Upper lobe of right lung (tissue), 1 donor: ENCODE measurements at regions not wholly inside any gene's neighbourhood (a gene's known extent, or its start where the extent isn't known, plus 50 kb on each side); places are given as distances from the start of the nearest gene placed in this dataset.
A peak's percentile ranks its signal among the peaks of the same experiment; 100 is the strongest.
"Not testable (repeated sequence)": the region's sequence is repeated elsewhere in the genome, so short reads cannot be mapped to it uniquely, and the experiment has no call there.

Source experiments
- ATAC-seq: fragments of 200-7000 bp; cut with Tn5 transposase; one replicate; pipeline ENCODE4 v1.9.1; 2020; ENCODE audit warnings: mild to moderate bottlenecking, moderate library complexity
- DNase-seq: peaks from one replicate; pipeline ENCODE4 v3.0.0-alpha.2; 2020
- H3K27ac ChIP-seq: fragments of 200-600 bp; one replicate; pipeline ENCODE4 v1.8.0; 2022
- H3K27me3 ChIP-seq: fragments of 200-600 bp; one replicate; pipeline ENCODE4 v1.8.0; 2022; ENCODE audit warnings: mild to moderate bottlenecking
- H3K36me3 ChIP-seq: fragments of 200-600 bp; one replicate; pipeline ENCODE4 v1.8.0; 2022
- H3K4me1 ChIP-seq: fragments of 200-600 bp; one replicate; pipeline ENCODE4 v1.8.0; 2022
- H3K4me3 ChIP-seq: fragments of 200-600 bp; one replicate; pipeline ENCODE4 v1.8.0; 2022; ENCODE audit warnings: mild to moderate bottlenecking
- H3K9me3 ChIP-seq: fragments of 200-600 bp; one replicate; pipeline ENCODE4 v1.8.0; 2022
- intact Hi-C: fragments of 100-400 bp; cut with DNase I; formaldehyde crosslinking; loops from one replicate; pipeline ENCODE4 v1.11.0; 2022
- TF ChIP-seq, protein P1 (sequence below): fragments of 200-600 bp; IDR thresholded peaks from one replicate; pipeline ENCODE4 v1.8.0; 2022; ENCODE audit warnings: antibody characterized with exemption
- donor health status: DM: no; HTN: yes; CAD: no; lungs with severe emphysema.

DNA sequence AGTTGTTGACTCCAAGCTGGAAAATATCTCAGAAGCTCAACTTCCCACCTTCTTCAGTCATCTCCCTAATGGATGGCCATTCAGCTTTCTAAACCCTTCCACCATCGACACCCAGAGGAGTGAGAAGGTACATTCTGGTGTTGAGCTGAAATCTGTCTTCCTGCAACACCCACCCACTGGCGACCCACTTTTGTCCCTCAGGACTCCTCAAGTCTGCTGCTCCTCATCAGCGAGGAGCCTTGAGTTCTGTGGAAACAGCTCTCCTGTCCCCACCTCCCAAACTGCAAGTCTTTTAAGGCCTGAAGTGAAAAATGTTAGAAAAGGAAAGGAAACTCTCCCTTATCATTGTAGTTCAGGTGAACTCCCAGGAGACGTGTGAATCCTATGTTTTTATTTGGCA lies 111.5 kb upstream of the HAND1 start:
- ATAC-seq: no peak
- Histone ChIP-seq H3K27me3 (no peaks in the 10 kb centered on the region), H3K9me3 (no peaks in the 10 kb centered on the region), H3K4me3 (no peak overlapping the region), H3K4me1 (peaks cover 5% of the 10 kb centered on the region), H3K27ac (peak overlapping the region; percentile 55), H3K36me3 (no peaks in the 10 kb centered on the region)
- TF ChIP-seq, protein P1, sequence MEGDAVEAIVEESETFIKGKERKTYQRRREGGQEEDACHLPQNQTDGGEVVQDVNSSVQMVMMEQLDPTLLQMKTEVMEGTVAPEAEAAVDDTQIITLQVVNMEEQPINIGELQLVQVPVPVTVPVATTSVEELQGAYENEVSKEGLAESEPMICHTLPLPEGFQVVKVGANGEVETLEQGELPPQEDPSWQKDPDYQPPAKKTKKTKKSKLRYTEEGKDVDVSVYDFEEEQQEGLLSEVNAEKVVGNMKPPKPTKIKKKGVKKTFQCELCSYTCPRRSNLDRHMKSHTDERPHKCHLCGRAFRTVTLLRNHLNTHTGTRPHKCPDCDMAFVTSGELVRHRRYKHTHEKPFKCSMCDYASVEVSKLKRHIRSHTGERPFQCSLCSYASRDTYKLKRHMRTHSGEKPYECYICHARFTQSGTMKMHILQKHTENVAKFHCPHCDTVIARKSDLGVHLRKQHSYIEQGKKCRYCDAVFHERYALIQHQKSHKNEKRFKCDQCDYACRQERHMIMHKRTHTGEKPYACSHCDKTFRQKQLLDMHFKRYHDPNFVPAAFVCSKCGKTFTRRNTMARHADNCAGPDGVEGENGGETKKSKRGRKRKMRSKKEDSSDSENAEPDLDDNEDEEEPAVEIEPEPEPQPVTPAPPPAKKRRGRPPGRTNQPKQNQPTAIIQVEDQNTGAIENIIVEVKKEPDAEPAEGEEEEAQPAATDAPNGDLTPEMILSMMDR: no peak
- intact Hi-C loops: no loop called here
- no peak for DNase-seq

DNA sequence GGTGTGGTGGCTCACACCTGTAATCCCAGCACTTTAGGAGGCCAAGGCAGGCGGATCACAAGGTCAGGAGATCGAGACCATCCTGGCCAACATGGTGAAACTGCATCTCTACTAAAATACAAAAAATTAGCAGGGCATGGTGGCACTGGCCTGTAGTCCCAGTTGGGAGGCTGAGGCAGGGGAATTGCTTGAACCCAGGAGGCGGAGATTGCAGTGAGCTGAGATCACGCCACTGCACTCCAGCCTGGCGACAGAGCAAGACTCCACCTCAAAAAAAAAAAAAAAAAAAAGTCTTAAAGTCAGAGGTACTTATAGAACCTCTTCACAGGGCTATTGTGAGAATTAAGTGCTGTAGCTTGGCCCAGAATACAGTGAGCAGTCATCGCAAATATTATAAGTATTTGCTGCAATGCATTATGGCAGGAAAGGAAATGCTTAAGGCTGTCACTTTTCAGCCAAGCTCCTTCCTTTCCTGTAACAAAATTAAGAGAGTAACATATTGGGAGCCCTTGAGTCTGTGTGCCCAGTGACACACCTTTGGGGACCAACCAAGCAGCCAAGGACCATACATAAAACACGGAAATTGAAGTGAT lies 110.9 kb upstream of the HAND1 start:
- DNase-seq, H3K9me3 ChIP-seq, H3K4me3 ChIP-seq, H3K36me3 ChIP-seq, intact Hi-C loops, H3K4me1 ChIP-seq, H3K27me3 ChIP-seq: not testable (repeated sequence)
- H3K27ac ChIP-seq: peak overlapping the region; percentile 77
- peak; percentile 79 for ATAC-seq

DNA sequence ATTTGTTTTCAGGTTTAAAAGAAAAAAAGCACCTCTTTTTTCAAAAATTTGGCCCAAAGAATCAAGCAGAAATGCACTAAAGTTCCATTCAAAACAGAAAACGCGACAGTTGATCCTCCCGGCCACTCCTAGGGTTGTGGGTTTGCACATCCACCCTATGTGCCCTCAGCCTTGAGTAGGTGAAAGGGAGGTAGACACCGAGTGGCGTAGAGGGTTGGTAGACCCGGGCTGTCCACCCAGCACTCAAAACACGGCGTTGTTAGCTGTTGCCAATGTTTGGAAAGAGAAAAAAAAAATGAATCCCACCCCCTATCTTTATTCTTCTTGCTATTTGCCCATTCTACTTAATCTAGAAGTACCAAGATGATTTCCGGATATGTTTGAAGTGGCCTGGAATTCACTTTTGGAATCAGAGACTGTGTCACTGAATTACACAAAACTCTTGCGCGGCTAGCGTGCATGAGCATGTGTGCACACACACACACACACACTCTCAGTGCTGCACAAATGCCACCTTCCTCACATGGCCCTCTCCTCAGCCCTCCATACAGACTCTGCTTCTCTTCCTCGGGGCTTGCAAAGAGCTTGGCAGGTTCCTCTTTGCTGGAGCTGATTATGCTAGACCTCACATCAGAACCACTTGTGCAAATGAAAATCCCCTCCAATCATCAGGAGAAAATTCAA lies 110.2 kb upstream of the HAND1 start:
- intact Hi-C loops: no loop called here
- TF ChIP-seq, protein P1: no peak
- H3K4me1 ChIP-seq: peaks cover 5% of the 10 kb centered on the region
- no peaks in the 10 kb centered on the region for H3K36me3 ChIP-seq
- no peaks in the 10 kb centered on the region for H3K9me3 ChIP-seq
- ATAC-seq: peak; percentile 67
- H3K27me3 ChIP-seq: no peaks in the 10 kb centered on the region
- no peak overlapping the region for H3K4me3 ChIP-seq
- no peak for DNase-seq
- H3K27ac ChIP-seq: peak overlapping the region; percentile 77

DNA sequence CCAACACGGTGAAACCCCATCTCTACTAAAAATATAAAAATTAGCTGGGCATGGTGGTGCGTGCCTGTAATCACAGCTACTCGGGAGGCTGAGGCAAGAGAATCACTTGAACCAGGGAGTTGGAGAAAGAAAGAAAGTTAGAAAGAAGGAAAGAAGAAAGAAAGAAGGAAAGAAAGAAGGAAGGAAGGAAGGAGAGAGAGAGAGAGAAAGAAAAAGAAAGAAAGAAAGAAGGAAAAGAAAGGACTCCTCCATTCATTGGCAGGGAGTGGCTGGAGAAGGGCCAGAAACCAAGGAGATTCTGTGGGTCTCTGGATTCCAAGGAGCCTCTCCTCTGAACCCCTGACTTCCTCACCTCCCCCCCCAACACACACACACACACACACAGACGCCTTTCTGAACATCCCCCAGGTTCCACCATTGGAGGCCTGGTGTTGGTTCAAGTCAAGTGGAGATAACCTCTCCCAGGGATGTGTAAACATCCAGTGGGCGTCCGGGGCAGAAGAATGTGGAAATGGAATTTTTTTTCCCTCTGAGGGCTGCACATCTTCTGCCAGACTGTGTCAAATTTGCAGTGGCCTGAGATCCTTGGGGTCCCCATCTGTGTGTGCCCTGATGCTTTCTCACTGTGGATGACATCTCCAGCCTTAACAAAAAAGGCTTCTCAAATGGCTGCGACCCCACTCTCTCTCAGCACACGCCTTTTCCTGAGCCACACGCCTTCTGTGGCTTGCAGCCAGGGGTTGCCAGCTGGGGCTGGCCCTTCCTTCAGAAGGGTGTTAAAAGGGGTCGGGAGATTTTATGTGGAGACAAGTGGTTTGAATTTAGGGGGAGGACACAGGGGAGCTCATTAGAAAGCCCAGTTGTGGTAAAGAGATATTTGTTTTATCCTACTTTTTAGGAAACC lies 109.3 kb upstream of the HAND1 start:
- H3K27me3 ChIP-seq: no peaks in the 10 kb centered on the region
- peaks cover 5% of the 10 kb centered on the region for H3K4me1 ChIP-seq
- H3K9me3 ChIP-seq: no peaks in the 10 kb centered on the region
- ATAC-seq (peak; percentile 27), DNase-seq (no peak)
- no peak overlapping the region for H3K4me3 ChIP-seq
- H3K36me3 ChIP-seq: no peaks in the 10 kb centered on the region
- intact Hi-C loops: no loop called here
- peak overlapping the region; percentile 77 for H3K27ac ChIP-seq
- TF ChIP-seq, protein P1: no peak

DNA sequence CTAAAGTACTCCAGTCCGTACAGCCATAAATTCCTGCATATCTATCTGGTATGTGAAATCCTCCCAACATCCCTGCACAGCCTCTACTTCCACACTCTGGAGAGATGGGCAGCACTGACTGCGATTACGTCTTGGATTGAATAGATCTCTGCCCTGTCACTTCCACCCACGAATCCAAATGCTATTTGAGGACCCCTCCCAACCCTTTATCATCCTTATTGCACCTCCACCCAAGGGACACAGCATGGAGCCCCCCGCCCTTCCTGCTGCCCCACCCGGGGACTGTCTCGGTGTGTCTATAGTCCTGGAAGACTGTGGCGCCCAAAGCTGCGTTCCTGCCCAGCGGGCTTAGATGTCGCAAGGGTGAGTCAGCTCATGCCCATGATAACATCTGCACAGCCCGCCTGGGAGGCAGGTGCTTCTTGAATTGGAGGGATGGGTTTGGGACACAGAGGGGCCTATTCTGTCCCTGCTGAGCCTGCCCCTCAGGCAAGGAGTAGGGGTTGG lies 105.7 kb upstream of the HAND1 start:
- no peak overlapping the region for H3K4me3 ChIP-seq
- H3K27me3 ChIP-seq: no peaks in the 10 kb centered on the region
- ATAC-seq: no peak
- H3K4me1 ChIP-seq: no peaks in the 10 kb centered on the region
- H3K36me3 ChIP-seq: no peaks in the 10 kb centered on the region
- no peak overlapping the region for H3K27ac ChIP-seq
- intact Hi-C loops: no loop called here
- DNase-seq: no peak
- TF ChIP-seq, protein P1: no peak
- no peaks in the 10 kb centered on the region for H3K9me3 ChIP-seq

DNA sequence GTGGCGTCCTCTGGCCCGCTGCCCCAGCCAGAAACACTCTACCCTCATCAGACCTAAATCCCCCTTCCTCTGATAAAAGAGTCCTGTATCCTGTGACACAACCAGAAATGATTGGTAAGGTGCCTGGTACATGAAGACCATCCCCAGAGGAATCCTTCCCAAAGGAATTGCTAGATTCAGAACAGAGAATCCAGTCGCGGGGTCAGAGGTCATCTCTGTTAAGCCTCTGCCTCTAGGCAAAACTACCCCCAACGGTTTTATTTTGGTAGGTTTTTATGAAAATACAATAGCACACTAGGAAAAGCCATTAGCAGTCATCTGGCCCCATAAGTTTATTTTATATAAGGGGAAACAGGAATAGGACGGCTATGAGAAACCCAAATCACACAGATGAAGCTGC lies 102.4 kb upstream of the HAND1 start:
- Histone ChIP-seq H3K4me3 (no peak overlapping the region), H3K9me3 (no peaks in the 10 kb centered on the region), H3K36me3 (no peaks in the 10 kb centered on the region), H3K27ac (no peak overlapping the region), H3K4me1 (no peaks in the 10 kb centered on the region), H3K27me3 (no peaks in the 10 kb centered on the region)
- ATAC-seq (no peak), DNase-seq (no peak)
- intact Hi-C loops: no loop called here
- TF ChIP-seq, protein P1: no peak
